Peyer's patch (tissue), 4 donors: ENCODE measurements at regions not wholly inside any gene's neighbourhood (a gene's known extent, or its start where the extent isn't known, plus 50 kb on each side); places are given as distances from the start of the nearest gene placed in this dataset.

ENCODE experiments used
- CTCF ChIP-seq, 6 experiments: fragments of 450-650 bp in 4 of 6; fragments of 200-600 bp in 2 of 6; sonication (generic) in 1 of 6; IDR thresholded peaks; one replicate each; pipeline ENCODE4 v1.5.1; 2017 to 2019; ENCODE audit warnings: antibody characterized with exemption in 6 of 6, mild to moderate bottlenecking in 3 of 6, moderate library complexity in 1 of 6
- POLR2A ChIP-seq, 2 donors: fragments of 450-650 bp; IDR thresholded peaks; one replicate each; pipeline ENCODE4 v1.5.1; 2017; ENCODE audit warnings: antibody characterized with exemption in 2 of 2, mild to moderate bottlenecking in 2 of 2, moderate library complexity in 2 of 2

- TF ChIP-seq CTCF (IDR thresholded peaks at IDR 0.05): no peak
- no peak for TF ChIP-seq POLR2A (IDR thresholded peaks at IDR 0.05)
Observed at GRCh38 chr1:173400387-173400995, 76.6 kb upstream of the PRDX6 start.
